GM21528 (cell line): ENCODE measurements at regions not wholly inside any gene's neighbourhood (a gene's known extent, or its start where the extent isn't known, plus 50 kb on each side); places are given as distances from the start of the nearest gene placed in this dataset.

ENCODE experiments used
- ATAC-seq: cut with Tn5 transposase; IDR thresholded peaks from one replicate; pipeline ENCODE4 v1.9.1; 2021; ENCODE audit warnings: mild to moderate bottlenecking, moderate library complexity; ENCODE audit not compliant: unreplicated experiment, low FRiP score

GRCh38 chr1:81700728-81701470 lies 99.8 kb upstream of the ADGRL2 start:
- ATAC-seq, result no peak

GRCh38 chr1:81699234-81699633 lies 101.5 kb upstream of the ADGRL2 start:
- no peak for ATAC-seq

GRCh38 chr1:81695741-81696140 lies 105.0 kb upstream of the ADGRL2 start:
- no peak for ATAC-seq

GRCh38 chr1:81693316-81693715 lies 107.4 kb upstream of the ADGRL2 start:
- ATAC-seq, result no peak

- ATAC-seq, result no peak
Measured at GRCh38 chr1:81690676-81691453, 109.9 kb upstream of the ADGRL2 start.

GRCh38 chr1:81689531-81689941 lies 111.2 kb upstream of the ADGRL2 start:
- ATAC-seq, result no peak

GRCh38 chr1:81682490-81682889 lies 118.2 kb upstream of the ADGRL2 start:
- ATAC-seq, result no peak

GRCh38 chr1:81681601-81682266 lies 119.0 kb upstream of the ADGRL2 start:
- no peak for ATAC-seq

GRCh38 chr1:81681114-81681513 lies 119.6 kb upstream of the ADGRL2 start:
- ATAC-seq, result no peak

- ATAC-seq, result no peak
Measured at GRCh38 chr1:81679942-81680341, 120.8 kb upstream of the ADGRL2 start.

GRCh38 chr1:81678779-81679178 lies 122.0 kb upstream of the ADGRL2 start:
- ATAC-seq, result no peak

GRCh38 chr1:81672766-81673165 lies 128.0 kb upstream of the ADGRL2 start:
- no peak for ATAC-seq

- ATAC-seq, result no peak
Measured at GRCh38 chr1:81671038-81671437, 129.7 kb upstream of the ADGRL2 start.

GRCh38 chr1:81670286-81670685 lies 130.4 kb upstream of the ADGRL2 start:
- no peak for ATAC-seq

- no peak for ATAC-seq
Measured at GRCh38 chr1:81666586-81666985, 134.1 kb upstream of the ADGRL2 start.

- ATAC-seq, result no peak
Measured at GRCh38 chr1:81664341-81664740, 136.4 kb upstream of the ADGRL2 start.

GRCh38 chr1:81662913-81663526 lies 137.7 kb upstream of the ADGRL2 start:
- no peak for ATAC-seq

GRCh38 chr1:81660286-81660685 lies 140.4 kb upstream of the ADGRL2 start:
- no peak for ATAC-seq

- no peak for ATAC-seq
Measured at GRCh38 chr1:81654657-81655056, 146.1 kb upstream of the ADGRL2 start.

- no peak for ATAC-seq
Measured at GRCh38 chr1:81654147-81654546, 146.6 kb upstream of the ADGRL2 start.

- no peak for ATAC-seq
Measured at GRCh38 chr1:81650776-81651175, 150.0 kb upstream of the ADGRL2 start.
